GM12878 (cell line): ENCODE measurements at regions not wholly inside any gene's neighbourhood (a gene's known extent, or its start where the extent isn't known, plus 50 kb on each side); places are given as distances from the start of the nearest gene placed in this dataset.

Experiments
- ATAC-seq: fragments of 200-7000 bp; cut with Tn5 transposase; 3 replicates; pipeline ENCODE4 v1.9.1; 2020; ENCODE audit warnings: mild to moderate bottlenecking, moderate library complexity
- BruUV-seq: library from RNA; stranded (reverse); fragments of 400-500 nt; replicated peaks from 2 replicates; lab custom pipeline; 2021; lab: Mats Ljungman, UMichigan
- CTCF ChIA-PET: fragments of 300-600 bp; sonication (Branson Sonifier 250); formaldehyde crosslinking; extraction: SDS; loops from one replicate; lab custom pipeline; 2021; ENCODE audit warnings: inconsistent platforms; lab: Yijun Ruan, JAX
- POLR2A ChIA-PET: fragments of 350-600 bp; formaldehyde crosslinking; extraction: SDS; loops from one replicate; lab custom pipeline; 2021; ENCODE audit warnings: inconsistent platforms; lab: Charles Lee
- RAD21 ChIA-PET: fragments of 300-600 bp; sonication (Branson Sonifier 250); formaldehyde crosslinking; loops from one replicate; lab custom pipeline; 2023; ENCODE audit warnings: antibody characterized with exemption; ENCODE audit not compliant: unreplicated experiment; lab: Charles Lee
- SMC1A ChIA-PET: fragments of 300-600 bp; sonication (Branson Sonifier 250); formaldehyde crosslinking; loops from one replicate; lab custom pipeline; 2023; ENCODE audit not compliant: unreplicated experiment, uncharacterized antibody; lab: Charles Lee
- DNase-seq: peaks from one replicate; pipeline ENCODE4 v3.0.0-alpha.2; 2011; ENCODE audit warnings: low read depth, low spot score
- FAIRE-seq: peaks from 3 replicates; lab custom pipeline; 2011; peaks lifted over from hg19 to GRCh38; lab: Jason Lieb, UNC
- H2AFZ ChIP-seq: 2 replicates; pipeline ENCODE4 v1.6.0; 2011; ENCODE audit warnings: low read depth, low read length, control low read depth; ENCODE audit not compliant: control insufficient read depth
- H3K27ac ChIP-seq: 2 replicates; pipeline ENCODE4 v1.5.1; 2011; ENCODE audit warnings: control low read depth; ENCODE audit not compliant: control insufficient read depth, insufficient read depth
- H3K27me3 ChIP-seq, 2 experiments: replicated peaks in 1 of 2; 2 replicates each; pipeline versions ENCODE4 v1.6.0 to v1.6.1; 2011; ENCODE audit warnings: low read length in 1 of 2; ENCODE audit not compliant: control insufficient read depth in 2 of 2, insufficient read depth in 2 of 2
- H3K36me3 ChIP-seq, 2 experiments: 2 replicates each; pipeline ENCODE4 v1.5.1; 2011; ENCODE audit warnings: low read length in 1 of 2; ENCODE audit not compliant: control insufficient read depth in 2 of 2, insufficient read depth in 2 of 2
- H3K4me1 ChIP-seq: 2 replicates; pipeline ENCODE4 v1.6.1; 2011; ENCODE audit warnings: mild to moderate bottlenecking, low read length, moderate library complexity, mixed read lengths; ENCODE audit not compliant: control insufficient read depth, insufficient read depth
- H3K4me2 ChIP-seq: 2 replicates; pipeline ENCODE4 v1.6.0; 2011; ENCODE audit warnings: control low read depth; ENCODE audit not compliant: control insufficient read depth, insufficient read depth
- H3K4me3 ChIP-seq: fragments of 200-600 bp; sonication (generic); 2 replicates; pipeline ENCODE4 v1.5.1; 2016
- H3K79me2 ChIP-seq: 2 replicates; pipeline ENCODE4 v1.6.0; 2011; ENCODE audit warnings: low read length; ENCODE audit not compliant: control insufficient read depth, insufficient read depth
- H3K9ac ChIP-seq: 2 replicates; pipeline ENCODE4 v1.8.0; 2011; ENCODE audit warnings: low read length, control low read depth, mixed read lengths; ENCODE audit not compliant: control insufficient read depth, insufficient read depth
- H3K9me3 ChIP-seq: replicated peaks from 3 replicates; pipeline ENCODE4 v1.5.1; 2011; ENCODE audit warnings: mild to moderate bottlenecking, low read length; ENCODE audit not compliant: control insufficient read depth, insufficient read depth
- H4K20me1 ChIP-seq: 2 replicates; pipeline ENCODE4 v1.6.0; 2011; ENCODE audit not compliant: control insufficient read depth, insufficient read depth
- HDAC6 ChIP-seq: fragments of 200-600 bp; sonication (generic); IDR thresholded peaks from one replicate; pipeline ENCODE4 v1.8.0; 2017; ENCODE audit warnings: antibody characterized with exemption; ENCODE audit not compliant: unreplicated experiment
- NFXL1 ChIP-seq: fragments of 450-650 bp; IDR thresholded peaks from 2 replicates; pipeline ENCODE4 v1.6.1; 2017; ENCODE audit warnings: antibody characterized with exemption, mild to moderate bottlenecking, borderline replicate concordance
- REST ChIP-seq: IDR thresholded peaks from 2 replicates; pipeline ENCODE4 v1.6.1; 2012; ENCODE audit warnings: mild to moderate bottlenecking, low read depth, low read length
- SIN3A ChIP-seq: IDR thresholded peaks from 2 replicates; pipeline ENCODE4 v1.6.1; 2012; ENCODE audit warnings: low read depth, low read length, improper control_type of control experiment
- ZNF207 ChIP-seq: fragments of 450-650 bp; IDR thresholded peaks from 2 replicates; pipeline ENCODE4 v1.6.1; 2014; ENCODE audit warnings: antibody characterized with exemption, mild to moderate bottlenecking, borderline replicate concordance
- ZNF24 ChIP-seq: fragments of 450-650 bp; IDR thresholded peaks from 2 replicates; pipeline ENCODE4 v1.6.1; 2017; ENCODE audit warnings: antibody characterized with exemption, mild to moderate bottlenecking
- WGBS: methylation state at CpG from one replicate; pipeline ENCODE4 v1.1.6; 2016; ENCODE audit warnings: low lambda C conversion rate; ENCODE audit not compliant: insufficient replicate concordance, insufficient coverage; ENCODE audit errors: missing lambda C conversion rate; 5-methylcytosine and 5-hydroxymethylcytosine counted together
- in situ Hi-C: fragments of 300-500 bp; cut with MboI; formaldehyde crosslinking; loops from 9 replicates; pipeline ENCODE4 v1.14.3; 2018; ENCODE audit warnings: mixed read lengths
- intact Hi-C: fragments of 100-400 bp; cut with micrococcal nuclease; formaldehyde crosslinking; loops from one replicate; pipeline ENCODE4 v1.14.2; 2022; ENCODE audit not compliant: unreplicated experiment
- TF ChIP-seq, protein P1 (sequence below): fragments of 450-650 bp; formaldehyde crosslinking; IDR thresholded peaks from 2 replicates; pipeline ENCODE4 v1.5.0; 2022; ENCODE audit warnings: mild to moderate bottlenecking, missing genetic modification characterization
- TF ChIP-seq, protein P2 (sequence below): fragments of 450-650 bp; formaldehyde crosslinking; IDR thresholded peaks from 2 replicates; pipeline ENCODE4 v1.4.0; 2020; ENCODE audit warnings: mild to moderate bottlenecking, moderate library complexity

- intact Hi-C loops = no loop called here
- Histone ChIP-seq H3K4me2 (no peak overlapping the region), H3K36me3 (no peaks in the 10 kb centered on the region), H3K9me3 (no peaks in the 10 kb centered on the region), H3K4me1 (no peaks in the 10 kb centered on the region), H3K9ac (no peak overlapping the region), H3K4me3 (no peak overlapping the region), H4K20me1 (no peaks in the 10 kb centered on the region), H3K79me2 (no peaks in the 10 kb centered on the region), H2AFZ (no peak overlapping the region), H3K27me3 (no peaks in the 10 kb centered on the region), H3K27ac (no peak overlapping the region)
- CTCF ChIA-PET = no interaction called here
- ATAC-seq (no peak), FAIRE-seq (no peak), DNase-seq (no peak)
- SMC1A ChIA-PET = no interaction called here
- RAD21 ChIA-PET = no interaction called here
- WGBS = 41% methylated on average over 12 of the region's 12 CpGs
- POLR2A ChIA-PET = no interaction called here
- in situ Hi-C loops = loop anchor here (10.0 to 25.0 kb wide), 2 partner anchors 1246 to 1708 kb away; no protein-coding TSS in a partner anchor
- BruUV-seq = no TSS peak
- TF ChIP-seq, protein P1, sequence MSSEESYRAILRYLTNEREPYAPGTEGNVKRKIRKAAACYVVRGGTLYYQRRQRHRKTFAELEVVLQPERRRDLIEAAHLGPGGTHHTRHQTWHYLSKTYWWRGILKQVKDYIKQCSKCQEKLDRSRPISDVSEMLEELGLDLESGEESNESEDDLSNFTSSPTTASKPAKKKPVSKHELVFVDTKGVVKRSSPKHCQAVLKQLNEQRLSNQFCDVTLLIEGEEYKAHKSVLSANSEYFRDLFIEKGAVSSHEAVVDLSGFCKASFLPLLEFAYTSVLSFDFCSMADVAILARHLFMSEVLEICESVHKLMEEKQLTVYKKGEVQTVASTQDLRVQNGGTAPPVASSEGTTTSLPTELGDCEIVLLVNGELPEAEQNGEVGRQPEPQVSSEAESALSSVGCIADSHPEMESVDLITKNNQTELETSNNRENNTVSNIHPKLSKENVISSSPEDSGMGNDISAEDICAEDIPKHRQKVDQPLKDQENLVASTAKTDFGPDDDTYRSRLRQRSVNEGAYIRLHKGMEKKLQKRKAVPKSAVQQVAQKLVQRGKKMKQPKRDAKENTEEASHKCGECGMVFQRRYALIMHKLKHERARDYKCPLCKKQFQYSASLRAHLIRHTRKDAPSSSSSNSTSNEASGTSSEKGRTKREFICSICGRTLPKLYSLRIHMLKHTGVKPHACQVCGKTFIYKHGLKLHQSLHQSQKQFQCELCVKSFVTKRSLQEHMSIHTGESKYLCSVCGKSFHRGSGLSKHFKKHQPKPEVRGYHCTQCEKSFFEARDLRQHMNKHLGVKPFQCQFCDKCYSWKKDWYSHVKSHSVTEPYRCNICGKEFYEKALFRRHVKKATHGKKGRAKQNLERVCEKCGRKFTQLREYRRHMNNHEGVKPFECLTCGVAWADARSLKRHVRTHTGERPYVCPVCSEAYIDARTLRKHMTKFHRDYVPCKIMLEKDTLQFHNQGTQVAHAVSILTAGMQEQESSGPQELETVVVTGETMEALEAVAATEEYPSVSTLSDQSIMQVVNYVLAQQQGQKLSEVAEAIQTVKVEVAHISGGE (CRISPR knock-in tag) = no peak
- TF ChIP-seq, protein P2, sequence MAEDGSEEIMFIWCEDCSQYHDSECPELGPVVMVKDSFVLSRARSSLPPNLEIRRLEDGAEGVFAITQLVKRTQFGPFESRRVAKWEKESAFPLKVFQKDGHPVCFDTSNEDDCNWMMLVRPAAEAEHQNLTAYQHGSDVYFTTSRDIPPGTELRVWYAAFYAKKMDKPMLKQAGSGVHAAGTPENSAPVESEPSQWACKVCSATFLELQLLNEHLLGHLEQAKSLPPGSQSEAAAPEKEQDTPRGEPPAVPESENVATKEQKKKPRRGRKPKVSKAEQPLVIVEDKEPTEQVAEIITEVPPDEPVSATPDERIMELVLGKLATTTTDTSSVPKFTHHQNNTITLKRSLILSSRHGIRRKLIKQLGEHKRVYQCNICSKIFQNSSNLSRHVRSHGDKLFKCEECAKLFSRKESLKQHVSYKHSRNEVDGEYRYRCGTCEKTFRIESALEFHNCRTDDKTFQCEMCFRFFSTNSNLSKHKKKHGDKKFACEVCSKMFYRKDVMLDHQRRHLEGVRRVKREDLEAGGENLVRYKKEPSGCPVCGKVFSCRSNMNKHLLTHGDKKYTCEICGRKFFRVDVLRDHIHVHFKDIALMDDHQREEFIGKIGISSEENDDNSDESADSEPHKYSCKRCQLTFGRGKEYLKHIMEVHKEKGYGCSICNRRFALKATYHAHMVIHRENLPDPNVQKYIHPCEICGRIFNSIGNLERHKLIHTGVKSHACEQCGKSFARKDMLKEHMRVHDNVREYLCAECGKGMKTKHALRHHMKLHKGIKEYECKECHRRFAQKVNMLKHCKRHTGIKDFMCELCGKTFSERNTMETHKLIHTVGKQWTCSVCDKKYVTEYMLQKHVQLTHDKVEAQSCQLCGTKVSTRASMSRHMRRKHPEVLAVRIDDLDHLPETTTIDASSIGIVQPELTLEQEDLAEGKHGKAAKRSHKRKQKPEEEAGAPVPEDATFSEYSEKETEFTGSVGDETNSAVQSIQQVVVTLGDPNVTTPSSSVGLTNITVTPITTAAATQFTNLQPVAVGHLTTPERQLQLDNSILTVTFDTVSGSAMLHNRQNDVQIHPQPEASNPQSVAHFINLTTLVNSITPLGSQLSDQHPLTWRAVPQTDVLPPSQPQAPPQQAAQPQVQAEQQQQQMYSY (CRISPR knock-in tag) = no peak
- TF ChIP-seq REST (no peak), ZNF207 (no peak), SIN3A (no peak), ZNF24 (no peak), NFXL1 (no peak), HDAC6 (no peak)
Observed at GRCh38 chr2:103166456-103167324, 404.9 kb downstream of the TMEM182 start.
